ENCODE measurements at regions not wholly inside any gene's neighbourhood (a gene's known extent, or its start where the extent isn't known, plus 50 kb on each side); places are given as distances from the start of the nearest gene placed in this dataset.

DNA sequence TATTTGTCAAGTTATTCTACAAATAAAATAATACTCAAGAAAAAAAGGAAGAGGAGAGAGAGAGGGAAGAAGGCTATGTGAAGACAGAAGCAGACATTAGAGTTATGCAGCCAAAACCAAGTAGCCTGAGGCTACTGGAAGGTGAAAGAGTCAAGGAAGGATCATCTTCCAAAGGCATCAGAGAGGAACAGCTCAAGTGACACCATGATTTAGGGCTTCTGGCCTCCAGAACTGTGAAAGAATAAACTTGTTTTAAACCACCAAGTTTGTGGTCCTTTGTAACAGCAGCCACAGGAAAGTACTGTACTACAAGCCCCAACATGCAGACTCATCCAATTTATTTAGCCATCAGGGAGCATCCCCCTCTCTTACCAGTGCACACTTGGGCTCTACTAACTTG, 788.5 kb upstream of the LRRTM1 start:
- DNase-seq (ENCODE audit: low read depth in 2 of 2) = no peak

GRCh38 chr2:81087646-81088045, 783.1 kb upstream of the LRRTM1 start:
- no peak for DNase-seq (ENCODE audit: low read depth in 2 of 2)
- no peak overlapping the region for H3K4me3 ChIP-seq (replicated peaks in 1 of 2; ENCODE audit: low read depth in 2 of 2, low read length in 2 of 2)
- no peak for TF ChIP-seq CTCF (IDR thresholded peaks at IDR 0.05; ENCODE audit: low read depth, low read length)

More for the DNA sequence above, 788.5 kb upstream of the LRRTM1 start:
- TF ChIP-seq CTCF (IDR thresholded peaks at IDR 0.05; ENCODE audit: low read depth, low read length) = no peak
- no peak overlapping the region for H3K4me3 ChIP-seq (replicated peaks in 1 of 2; ENCODE audit: low read depth in 2 of 2, low read length in 2 of 2)

GRCh38 chr2:81084101-81084500, 779.5 kb upstream of the LRRTM1 start:
- TF ChIP-seq CTCF (IDR thresholded peaks at IDR 0.05; ENCODE audit: low read depth, low read length) = no peak
- H3K4me3 ChIP-seq (replicated peaks in 1 of 2; ENCODE audit: low read depth in 2 of 2, low read length in 2 of 2) = no peak overlapping the region

GRCh38 chr2:81078631-81079030, 774.1 kb upstream of the LRRTM1 start:
- no peak for TF ChIP-seq CTCF (IDR thresholded peaks at IDR 0.05; ENCODE audit: low read depth, low read length)
- DNase-seq (ENCODE audit: low read depth in 2 of 2) = no peak
- H3K4me3 ChIP-seq (replicated peaks in 1 of 2; ENCODE audit: low read depth in 2 of 2, low read length in 2 of 2) = no peak overlapping the region

More at GRCh38 chr2:81084101-81084500, 779.5 kb upstream of the LRRTM1 start:
- no peak for DNase-seq (ENCODE audit: low read depth in 2 of 2)

DNA sequence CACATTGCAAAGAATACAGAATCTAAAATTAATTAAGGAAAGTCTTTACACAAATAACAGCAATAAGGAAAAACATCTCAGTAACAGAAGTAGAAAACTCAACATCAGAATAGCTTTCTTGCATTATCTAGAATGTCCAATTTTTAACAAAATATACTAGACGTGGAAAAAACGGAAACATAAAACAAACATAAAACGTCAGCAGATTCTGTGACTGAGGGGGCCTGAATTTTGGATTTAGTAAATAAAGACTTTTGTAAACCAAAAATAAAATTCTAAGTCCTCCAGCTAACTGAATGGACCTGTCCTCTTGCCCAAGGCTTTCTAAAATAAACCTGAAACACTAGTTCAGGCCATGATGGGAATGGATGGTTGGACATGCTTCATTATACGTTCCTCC, 773.5 kb upstream of the LRRTM1 start:
- no peak for DNase-seq (ENCODE audit: low read depth in 2 of 2)
- no peak overlapping the region for H3K4me3 ChIP-seq (replicated peaks in 1 of 2; ENCODE audit: low read depth in 2 of 2, low read length in 2 of 2)
- TF ChIP-seq CTCF (IDR thresholded peaks at IDR 0.05; ENCODE audit: low read depth, low read length) = no peak

- no peak for DNase-seq (ENCODE audit: low read depth in 2 of 2)
- no peak overlapping the region for H3K4me3 ChIP-seq (replicated peaks in 1 of 2; ENCODE audit: low read depth in 2 of 2, low read length in 2 of 2)
- TF ChIP-seq CTCF (IDR thresholded peaks at IDR 0.05; ENCODE audit: low read depth, low read length) = no peak
These were observed 772.8 kb upstream of the LRRTM1 start for GRCh38 chr2:81077396-81077795.

DNA sequence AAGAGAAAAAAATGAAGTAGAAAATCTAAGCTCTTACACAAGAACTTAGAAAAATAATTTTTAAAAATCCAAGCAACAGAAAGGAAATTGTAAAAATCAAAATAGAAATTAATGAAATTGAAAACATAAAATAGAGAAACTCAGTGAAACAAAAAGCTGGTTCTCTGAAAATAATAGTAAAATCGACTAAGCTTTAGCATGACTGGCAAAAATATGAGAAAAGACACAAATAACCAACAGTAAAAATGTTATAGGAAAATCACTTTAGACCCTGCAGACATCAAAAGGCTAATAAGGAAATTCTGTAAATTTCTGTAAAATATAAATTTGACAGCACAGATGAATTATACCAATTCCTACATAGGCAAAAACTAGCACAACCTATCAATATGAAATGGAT, 768.9 kb upstream of the LRRTM1 start:
- no peak overlapping the region for H3K4me3 ChIP-seq (replicated peaks in 1 of 2; ENCODE audit: low read depth in 2 of 2, low read length in 2 of 2)
- TF ChIP-seq CTCF (IDR thresholded peaks at IDR 0.05; ENCODE audit: low read depth, low read length) = no peak
- no peak for DNase-seq (ENCODE audit: low read depth in 2 of 2)
